GM18511 (cell line): ENCODE measurements at regions not wholly inside any gene's neighbourhood (a gene's known extent, or its start where the extent isn't known, plus 50 kb on each side); places are given as distances from the start of the nearest gene placed in this dataset.
"Not testable (repeated sequence)": the region's sequence is repeated elsewhere in the genome, so short reads cannot be mapped to it uniquely, and the experiment has no call there.

ENCODE experiments used
- ATAC-seq: cut with Tn5 transposase; IDR thresholded peaks from one replicate; pipeline ENCODE4 v1.9.1; 2021; ENCODE audit warnings: mild to moderate bottlenecking, moderate library complexity; ENCODE audit not compliant: unreplicated experiment

GRCh38 chr4:124846306-124846705, 133.8 kb upstream of the ANKRD50 start:
- no peak for ATAC-seq

DNA sequence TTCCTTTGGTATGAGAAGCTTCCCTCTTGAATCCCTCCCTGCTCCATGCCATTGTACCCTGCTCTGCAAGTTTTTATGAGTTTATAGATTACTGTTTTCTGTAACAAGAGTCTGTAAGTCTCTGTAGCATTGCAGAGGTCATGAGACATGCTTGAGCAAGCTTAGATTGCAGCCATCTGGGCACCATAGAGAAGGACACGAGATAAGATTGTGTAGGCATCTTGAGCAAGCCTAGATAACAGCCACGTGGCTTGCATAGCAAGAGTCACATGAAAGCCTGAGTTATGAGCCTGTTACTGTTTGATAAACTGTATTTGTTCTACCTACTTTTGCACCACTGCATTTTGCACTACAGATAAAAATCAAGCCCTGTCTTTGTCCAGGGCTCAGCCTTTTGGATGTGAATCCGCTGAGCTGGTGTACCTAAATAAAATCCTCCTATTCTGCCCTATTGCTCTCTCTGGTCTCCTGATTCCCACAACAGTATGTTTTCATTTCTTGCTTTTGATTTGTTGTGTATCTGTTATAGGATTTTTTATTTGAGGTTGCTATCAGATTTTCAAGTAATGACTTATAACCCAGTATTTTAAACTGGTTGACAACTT, 127.4 kb upstream of the ANKRD50 start:
- no peak for ATAC-seq

- no peak for ATAC-seq
Observed at GRCh38 chr4:124833831-124834505, 121.4 kb upstream of the ANKRD50 start.

GRCh38 chr4:124828382-124828781, 115.8 kb upstream of the ANKRD50 start:
- no peak for ATAC-seq

GRCh38 chr4:124817531-124817930, 105.0 kb upstream of the ANKRD50 start:
- no peak for ATAC-seq

DNA sequence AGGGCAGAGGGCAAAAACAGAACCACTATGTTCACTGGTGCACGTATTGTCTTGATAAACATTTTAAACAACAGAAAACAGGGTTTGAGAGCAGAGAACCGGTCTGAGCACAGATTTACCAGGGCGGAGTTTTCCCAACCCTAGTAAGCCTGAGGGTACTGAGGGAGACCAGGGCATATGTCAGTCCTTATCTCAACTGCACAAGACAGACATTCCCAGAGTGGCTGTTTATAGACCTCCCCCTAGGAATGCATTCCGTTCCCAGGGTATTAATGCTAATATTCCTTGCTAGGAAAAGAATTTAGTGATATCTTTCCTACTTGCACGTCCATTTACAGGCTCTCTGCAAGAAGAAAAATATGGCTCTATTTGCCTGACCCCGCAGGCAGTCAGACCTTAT, 99.7 kb upstream of the ANKRD50 start:
- not testable (repeated sequence) for ATAC-seq

- no peak for ATAC-seq
Observed at GRCh38 chr4:124810827-124811226, 98.3 kb upstream of the ANKRD50 start.

DNA sequence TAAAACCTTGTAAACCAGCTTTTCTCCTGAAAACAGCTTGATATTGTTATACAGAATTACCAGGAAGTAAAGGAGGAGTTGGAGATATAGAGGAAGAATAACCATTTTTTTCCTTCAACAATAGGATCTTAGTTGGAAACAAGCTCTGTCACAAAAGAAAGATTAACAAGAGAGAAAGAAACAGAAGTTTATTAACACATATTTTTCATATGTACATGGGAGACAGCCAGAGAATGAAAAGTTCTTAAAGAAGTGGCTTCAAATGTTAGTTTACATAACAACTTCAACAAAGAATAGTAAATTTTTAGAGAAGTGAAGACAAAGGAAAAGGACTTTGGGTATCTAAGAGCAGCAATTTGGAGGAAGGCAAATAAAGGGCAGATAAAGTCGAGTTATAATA, 94.9 kb upstream of the ANKRD50 start:
- ATAC-seq, result no peak

GRCh38 chr4:124806403-124806802, 93.9 kb upstream of the ANKRD50 start:
- ATAC-seq, result no peak

- ATAC-seq, result peak; percentile 88
Observed at GRCh38 chr4:124804584-124804983, 92.1 kb upstream of the ANKRD50 start.

- peak; percentile 13 for ATAC-seq
Observed at GRCh38 chr4:124804041-124804440, 91.5 kb upstream of the ANKRD50 start.

DNA sequence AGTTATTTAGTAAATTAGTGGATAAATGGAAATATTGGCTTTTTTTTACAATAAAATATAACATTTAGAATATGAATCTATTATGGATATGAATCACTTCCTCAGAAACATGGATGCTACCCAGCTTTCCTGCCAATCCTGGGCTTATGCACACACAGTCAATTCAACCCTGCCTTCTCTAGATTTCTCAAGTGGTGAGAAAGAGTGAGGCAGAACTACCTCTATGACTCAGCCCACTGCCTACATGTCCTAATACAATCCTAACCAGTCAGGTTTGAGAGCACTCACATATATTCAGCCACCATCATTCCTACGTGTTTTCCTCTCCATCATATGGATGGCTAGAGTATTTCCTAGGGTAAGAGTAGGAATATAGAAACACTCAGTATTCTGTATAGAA, 91.1 kb upstream of the ANKRD50 start:
- ATAC-seq, result peak; percentile 58

DNA sequence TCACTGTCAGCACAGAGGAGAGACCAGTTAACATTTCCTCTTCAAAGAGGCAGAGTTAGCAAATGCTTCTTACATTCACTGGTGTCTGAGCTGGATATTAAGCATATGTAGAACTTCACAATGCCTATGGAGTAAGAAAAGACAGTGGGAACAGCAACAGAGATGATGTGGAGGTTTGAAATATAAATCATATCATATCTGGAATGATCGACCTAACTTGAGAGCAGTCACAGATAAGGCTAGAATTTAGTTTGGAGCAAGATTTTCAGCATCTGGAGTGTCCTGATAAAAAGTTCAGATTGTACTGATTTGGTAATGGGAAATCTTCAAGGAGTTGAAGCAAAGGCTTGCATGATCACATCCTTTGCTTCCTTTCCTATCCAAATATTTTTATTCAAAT, 90.5 kb upstream of the ANKRD50 start:
- ATAC-seq, result no peak

DNA sequence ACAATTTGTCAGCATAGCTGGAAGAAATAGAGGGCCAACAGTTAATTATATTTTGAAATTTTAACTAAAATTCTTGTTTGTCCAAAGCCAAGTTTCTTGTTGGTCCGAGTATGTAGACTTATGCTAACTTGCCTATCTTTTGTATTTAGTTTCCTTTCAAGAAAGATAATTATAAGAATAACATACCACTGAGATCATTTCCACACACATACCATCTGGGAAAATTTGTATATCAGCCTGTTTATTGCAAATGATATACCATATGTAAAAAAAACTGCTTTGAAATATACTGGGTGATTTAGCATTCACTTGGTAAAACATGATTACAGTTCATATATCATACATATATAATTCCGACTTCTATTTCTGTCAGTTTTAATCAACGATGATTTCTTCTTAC, 84.7 kb upstream of the ANKRD50 start:
- no peak for ATAC-seq

GRCh38 chr4:124790471-124790870, 77.9 kb upstream of the ANKRD50 start:
- ATAC-seq, result no peak

DNA sequence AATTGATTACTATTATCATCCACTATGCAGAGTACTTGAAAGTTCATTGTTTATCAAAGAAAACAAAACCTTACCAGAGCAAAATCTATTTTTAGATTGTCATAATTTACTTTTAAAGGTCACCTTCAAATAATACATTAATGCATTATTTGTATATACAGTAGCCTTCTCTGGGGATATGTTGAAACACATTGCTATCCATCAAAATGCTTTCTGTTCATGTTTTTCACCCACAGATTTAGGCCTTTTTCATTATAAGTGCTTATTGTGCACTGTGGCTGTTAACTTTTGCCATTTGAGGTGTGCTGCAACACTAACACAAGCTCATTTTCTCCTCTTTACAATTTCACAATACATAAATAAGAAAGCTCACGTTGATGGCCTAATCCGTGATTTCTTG, 74.1 kb upstream of the ANKRD50 start:
- ATAC-seq, result no peak

DNA sequence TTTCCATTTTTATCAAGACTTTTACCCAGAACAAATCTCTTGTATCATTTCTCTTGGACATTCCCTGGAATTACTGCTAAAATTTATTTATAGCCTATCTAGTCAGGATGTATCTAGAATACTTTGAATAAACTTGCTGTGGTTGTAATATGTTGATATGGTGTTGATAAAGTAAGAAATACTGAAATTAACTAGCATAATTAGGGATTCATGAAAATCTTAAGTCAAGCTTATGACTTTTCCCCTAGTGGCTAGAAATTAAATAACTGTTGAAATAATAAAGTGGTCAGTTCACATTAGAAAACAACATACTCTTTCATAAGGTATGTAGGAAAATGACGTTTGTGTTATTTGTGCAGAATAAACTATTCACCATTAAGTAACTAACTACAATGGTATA, 73.1 kb upstream of the ANKRD50 start:
- no peak for ATAC-seq

DNA sequence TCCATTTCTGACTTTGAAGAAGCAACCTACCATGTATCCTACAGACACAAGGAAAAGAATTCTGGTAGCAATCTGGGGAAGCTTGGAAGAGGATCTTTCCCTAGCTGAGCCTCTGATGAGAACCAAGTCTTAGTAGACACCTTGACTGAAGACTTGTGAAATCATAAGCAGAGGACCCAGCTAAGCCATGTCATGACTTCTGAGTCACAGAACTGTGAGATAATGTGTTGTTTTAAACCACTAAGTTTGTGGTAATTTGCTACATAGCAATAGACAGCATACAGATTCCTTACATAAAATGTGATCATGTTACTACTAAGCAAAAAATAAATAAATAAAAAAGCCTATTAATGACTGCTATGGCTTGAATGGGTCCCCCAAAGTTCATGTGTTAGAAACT, 71.3 kb upstream of the ANKRD50 start:
- ATAC-seq, result no peak

GRCh38 chr4:124777007-124777406, 64.5 kb upstream of the ANKRD50 start:
- no peak for ATAC-seq

DNA sequence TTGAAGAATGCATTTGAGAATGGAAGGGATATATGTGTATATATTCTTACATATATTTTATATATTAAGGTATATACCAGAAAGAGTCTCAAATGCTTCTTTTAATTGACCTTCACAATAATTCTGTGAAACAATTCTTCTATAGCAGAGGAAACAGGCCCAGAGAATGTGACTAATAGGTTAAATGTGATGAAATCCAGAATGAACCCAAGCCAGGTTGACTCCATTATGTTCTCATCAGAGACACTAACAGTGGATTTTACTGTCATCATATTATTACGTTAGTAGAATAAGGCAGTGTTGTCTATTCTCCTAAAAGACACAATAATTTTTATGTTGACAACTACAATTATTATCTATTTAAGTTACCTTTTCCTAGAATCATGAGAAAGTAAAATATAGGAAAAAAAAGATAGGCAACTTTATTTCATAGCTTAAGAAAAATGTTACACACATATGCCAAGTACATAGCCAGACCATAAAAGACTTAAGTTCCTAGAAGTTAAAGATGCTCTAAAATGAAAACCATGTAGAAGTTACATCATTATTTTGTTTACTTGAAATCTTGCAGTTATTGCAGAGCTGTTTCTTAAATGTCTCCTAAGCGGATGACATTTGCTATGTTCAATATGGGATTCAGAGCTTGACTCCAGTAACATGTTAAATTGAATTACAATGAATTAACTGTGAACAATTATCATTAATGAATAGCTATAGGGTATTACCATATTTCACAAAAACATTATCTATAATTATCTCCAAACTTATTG, 56.2 kb upstream of the ANKRD50 start:
- ATAC-seq, result no peak

DNA sequence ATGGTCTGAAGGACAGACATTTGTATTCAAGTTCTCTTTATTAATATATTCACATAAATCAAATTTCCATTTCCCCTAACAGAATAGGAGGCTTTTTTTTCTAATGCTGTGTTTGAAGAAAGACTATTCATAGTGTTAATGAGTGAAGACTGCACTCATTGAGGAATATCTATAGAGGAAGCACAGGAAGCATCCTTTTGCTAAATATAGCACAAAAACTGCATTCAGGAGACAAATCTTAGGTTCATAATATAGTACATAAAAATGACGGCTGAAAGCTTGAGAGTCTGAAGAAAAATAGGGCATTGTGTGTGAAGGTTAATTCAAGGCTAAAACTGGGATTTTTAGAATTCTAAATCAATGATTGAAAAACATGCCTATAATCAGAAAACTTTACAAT, 50.4 kb upstream of the ANKRD50 start:
- ATAC-seq, result no peak
